ENCODE measurements at regions not wholly inside any gene's neighbourhood (a gene's known extent, or its start where the extent isn't known, plus 50 kb on each side); places are given as distances from the start of the nearest gene placed in this dataset.
"Not testable (repeated sequence)": the region's sequence is repeated elsewhere in the genome, so short reads cannot be mapped to it uniquely, and the experiment has no call there.

DNA sequence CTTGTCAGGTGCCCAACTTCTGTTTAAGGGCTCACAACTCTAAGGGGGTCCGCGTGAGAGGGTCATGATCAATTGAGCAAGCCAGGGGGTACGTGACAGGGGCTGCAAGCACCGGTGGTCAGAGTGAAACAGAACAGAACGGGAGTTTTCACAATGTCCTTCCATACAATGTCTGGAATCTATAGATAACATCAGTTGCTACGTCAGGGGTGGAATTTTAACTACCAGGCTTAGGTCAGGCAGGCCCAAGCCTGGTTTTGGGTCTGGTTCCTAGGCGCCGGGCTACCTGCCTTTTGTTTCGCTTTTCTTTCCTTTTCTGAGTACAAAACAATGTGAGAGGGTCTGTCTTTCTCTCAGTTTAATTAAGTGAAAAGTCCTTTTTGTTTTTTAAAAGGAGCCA lies 666.5 kb upstream of the MBL2 start:
- not testable (repeated sequence) for TF ChIP-seq POLR2AphosphoS5 (IDR thresholded peaks at IDR 0.05; ENCODE audit: borderline replicate concordance, low read depth, low read length); EZH2 (IDR thresholded peaks at IDR 0.05)

Data from SK-N-MC (cell line).